ENCODE measurements at regions not wholly inside any gene's neighbourhood (a gene's known extent, or its start where the extent isn't known, plus 50 kb on each side); places are given as distances from the start of the nearest gene placed in this dataset.

GRCh38 chr4:110944501-110944900 is 321.6 kb upstream of the PITX2 start:
- H3K9me3 ChIP-seq, result no peaks in the 10 kb centered on the region
- H3K27me3 ChIP-seq, result no peaks in the 10 kb centered on the region
- H3K4me1 ChIP-seq, result no peaks in the 10 kb centered on the region
- H3K4me3 ChIP-seq, result no peak overlapping the region
- H3K27ac ChIP-seq, result no peak overlapping the region
- WGBS, 2 donors, result 67 to 85% methylated on average over 3 of the region's 3 CpGs
- DNase-seq (no peak), FAIRE-seq (no peak), ATAC-seq (no peak)
- H3K36me3 ChIP-seq, result no peaks in the 10 kb centered on the region
- no peak for TF ChIP-seq CTCF (IDR thresholded peaks at IDR 0.05)
- intact Hi-C loops (cut with DNase I), result no loop called here

DNA sequence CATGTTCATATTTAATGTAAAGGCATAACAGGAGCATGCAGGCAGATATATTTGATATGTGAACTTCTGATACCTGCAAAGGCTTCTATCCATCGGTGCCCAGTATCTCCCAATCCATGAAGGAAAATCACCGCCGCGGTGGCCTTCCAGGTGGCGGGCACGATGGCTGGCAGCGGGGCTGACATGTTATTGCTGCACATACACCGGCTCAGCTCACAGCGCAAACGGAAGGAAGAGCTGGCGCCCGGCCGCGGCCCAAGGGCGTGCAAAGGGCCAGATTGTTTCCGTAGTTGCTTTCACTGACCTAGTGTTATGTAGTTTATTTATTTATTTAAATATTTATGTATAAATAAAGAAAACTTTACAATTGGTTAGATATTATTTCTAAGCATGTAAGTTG is 322.7 kb upstream of the PITX2 start:
- TF ChIP-seq CTCF (IDR thresholded peaks at IDR 0.05), result no peak
- peak in 2 of 6 donors; percentile 33 to 43 for DNase-seq
- intact Hi-C loops (cut with DNase I), result no loop called here
- WGBS, 2 donors, result 90 to 96% methylated on average over 16 of the region's 16 CpGs
- Histone ChIP-seq H3K4me3 (no peak overlapping the region), H3K36me3 (no peaks in the 10 kb centered on the region), H3K9me3 (no peaks in the 10 kb centered on the region), H3K4me1 (no peaks in the 10 kb centered on the region), H3K27ac (no peak overlapping the region), H3K27me3 (no peaks in the 10 kb centered on the region)
- no peak for ATAC-seq
- FAIRE-seq, result no peak

DNA sequence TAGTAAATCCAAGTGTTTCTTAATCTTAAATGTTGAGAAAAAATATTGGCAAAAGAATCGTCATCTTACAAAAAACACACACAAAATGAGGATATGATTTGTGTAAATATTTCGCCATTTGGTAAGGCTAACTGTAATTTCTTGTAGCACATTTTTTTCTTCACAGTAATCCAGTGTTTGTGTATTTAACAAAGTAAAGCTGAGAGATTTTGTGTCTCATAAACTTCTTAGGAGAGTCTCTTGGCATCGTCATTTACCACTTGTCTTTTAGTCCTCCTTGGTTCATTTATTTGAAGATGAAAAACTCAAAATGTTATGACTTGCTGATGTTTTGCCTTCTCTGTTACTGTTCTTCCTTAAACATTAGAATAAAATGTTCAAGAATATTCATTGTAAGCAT is 326.7 kb upstream of the PITX2 start:
- TF ChIP-seq CTCF (IDR thresholded peaks at IDR 0.05), result no peak
- 64 to 73% methylated on average over 3 of the region's 3 CpGs for WGBS, 2 donors
- Histone ChIP-seq H3K36me3 (no peaks in the 10 kb centered on the region), H3K4me3 (no peak overlapping the region), H3K27ac (no peak overlapping the region), H3K9me3 (no peaks in the 10 kb centered on the region), H3K4me1 (no peaks in the 10 kb centered on the region), H3K27me3 (no peaks in the 10 kb centered on the region)
- intact Hi-C loops (cut with DNase I), result no loop called here
- ATAC-seq (no peak), DNase-seq (no peak), FAIRE-seq (no peak)

GRCh38 chr4:110950731-110951130 is 327.9 kb upstream of the PITX2 start:
- Histone ChIP-seq H3K27me3 (no peaks in the 10 kb centered on the region), H3K27ac (no peak overlapping the region), H3K4me3 (no peak overlapping the region), H3K36me3 (no peaks in the 10 kb centered on the region), H3K4me1 (no peaks in the 10 kb centered on the region), H3K9me3 (no peaks in the 10 kb centered on the region)
- FAIRE-seq, result no peak
- WGBS, 2 donors, result 53 to 62% methylated on average over 2 of the region's 2 CpGs
- no peak for DNase-seq
- no peak for ATAC-seq
- intact Hi-C loops (cut with DNase I), result no loop called here
- TF ChIP-seq CTCF (IDR thresholded peaks at IDR 0.05), result no peak

DNA sequence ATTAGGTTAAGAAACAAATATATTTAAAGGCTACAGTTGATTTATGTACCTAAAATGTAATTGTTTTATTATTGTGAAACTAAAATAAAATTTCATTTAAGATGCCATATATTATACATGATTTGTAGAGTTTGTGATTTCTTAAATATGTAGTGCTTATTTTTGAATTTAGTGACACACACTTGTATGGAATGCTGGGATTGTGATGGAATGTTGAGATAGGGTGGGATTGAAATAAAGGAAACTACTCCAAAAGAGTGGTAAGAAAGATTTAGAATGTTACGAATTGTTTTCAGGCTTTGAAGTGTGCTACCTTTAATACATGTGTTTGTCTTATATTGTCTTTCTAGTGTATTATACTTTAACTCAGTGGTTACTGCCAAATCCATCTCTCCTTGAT is 330.3 kb upstream of the PITX2 start:
- no peak overlapping the region for H3K27ac ChIP-seq
- no peak overlapping the region for H3K4me3 ChIP-seq
- intact Hi-C loops (cut with DNase I), result no loop called here
- H3K4me1 ChIP-seq, result no peaks in the 10 kb centered on the region
- H3K27me3 ChIP-seq, result no peaks in the 10 kb centered on the region
- H3K36me3 ChIP-seq, result no peaks in the 10 kb centered on the region
- TF ChIP-seq CTCF (IDR thresholded peaks at IDR 0.05), result no peak
- H3K9me3 ChIP-seq, result no peaks in the 10 kb centered on the region
- WGBS, 2 donors, result 52 to 72% methylated on average over 1 of the region's 1 CpG
- ATAC-seq (no peak), FAIRE-seq (no peak), DNase-seq (no peak)
